ENCODE measurements at regions not wholly inside any gene's neighbourhood (a gene's known extent, or its start where the extent isn't known, plus 50 kb on each side); places are given as distances from the start of the nearest gene placed in this dataset.

- Mint-ChIP-seq H3K27ac (no peak overlapping the region), H3K9me3 (peaks cover 0 to 2% of the 10 kb centered on the region in 2 experiments; a peak in 1 of 5 replicates), H3K36me3 (ENCODE audit: insufficient read depth in 1 of 3, low read depth in 3 of 3) (no peaks in the 10 kb centered on the region), H3K4me1 (peaks cover 24 to 26% of the 10 kb centered on the region in 2 experiments), H3K4me3 (no peak overlapping the region), H3K27me3 (ENCODE audit: low read depth) (no peaks in the 10 kb centered on the region)
- Histone ChIP-seq H4K20me1 (ENCODE audit: control insufficient read depth, insufficient read depth, insufficient read length) (no peaks in the 10 kb centered on the region), H4K5ac (ENCODE audit: insufficient read length, low read depth, low read length) (no peak overlapping the region), H3K56ac (ENCODE audit: insufficient read length, low read depth, low read length) (no peak overlapping the region), H2BK120ac (ENCODE audit: low read depth, low read length, poor library complexity, severe bottlenecking) (no peak overlapping the region), H2BK15ac (ENCODE audit: low read depth, low read length) (no peak overlapping the region), H2AK5ac (ENCODE audit: insufficient read length, low read length) (no peak overlapping the region), H3T11ph (ENCODE audit: low read length) (no peak overlapping the region), H3K9ac (ENCODE audit: extremely low read depth, insufficient read length, low read length) (no peak overlapping the region), H2BK20ac (ENCODE audit: low read depth, low read length, poor library complexity, severe bottlenecking) (no peak overlapping the region), H3K27ac (ENCODE audit: insufficient read length, low read depth, low read length) (no peak overlapping the region), H2BK12ac (ENCODE audit: insufficient read length, low read depth, low read length) (no peak overlapping the region), H3K79me1 (ENCODE audit: insufficient read depth, low read depth, low read length, poor library complexity, severe bottlenecking) (no peaks in the 10 kb centered on the region), H3K27me3 (ENCODE audit: insufficient read depth, low read length) (no peaks in the 10 kb centered on the region), H3K23me2 (ENCODE audit: insufficient read length, low read depth, low read length, poor library complexity, severe bottlenecking) (no peaks in the 10 kb centered on the region), H4K91ac (ENCODE audit: insufficient read length, low read depth, low read length) (no peak overlapping the region), H3K4me1 (ENCODE audit: insufficient read depth, low read length) (no peaks in the 10 kb centered on the region), H3K79me2 (ENCODE audit: insufficient read depth, low read length) (no peaks in the 10 kb centered on the region), H3K4ac (ENCODE audit: low read depth, low read length) (no peak overlapping the region), H2AFZ (ENCODE audit: low read length) (no peak overlapping the region), H4K8ac (replicated peaks; ENCODE audit: insufficient read length, low read depth, low read length) (no peak overlapping the region), H3K9me3 (ENCODE audit: control insufficient read depth, low read depth, low read length) (no peaks in the 10 kb centered on the region), H3K14ac (ENCODE audit: insufficient read depth, low read length) (no peak overlapping the region), H3K4me2 (ENCODE audit: insufficient read depth, insufficient read length, low read length) (no peak overlapping the region), H2BK5ac (ENCODE audit: insufficient read length, low read length) (no peak overlapping the region), H3K18ac (ENCODE audit: insufficient read length, low read depth, low read length) (no peak overlapping the region), H3K23ac (ENCODE audit: insufficient read length, low read depth, low read length) (no peak overlapping the region)
- no peak for DNase-seq
- TF ChIP-seq CTCF (conservative IDR thresholded peaks at IDR 0.05): no peak
- WGBS (ENCODE audit: extremely low coverage, insufficient read length, low lambda C conversion rate): no CpG with 5 or more reads among the region's 3 CpGs
These were observed 294.8 kb upstream of the PTGER4 start for GRCh38 chr5:40384782-40385390.

All from H9 (cell line).